ENCODE measurements at regions not wholly inside any gene's neighbourhood (a gene's known extent, or its start where the extent isn't known, plus 50 kb on each side); places are given as distances from the start of the nearest gene placed in this dataset.

DNA sequence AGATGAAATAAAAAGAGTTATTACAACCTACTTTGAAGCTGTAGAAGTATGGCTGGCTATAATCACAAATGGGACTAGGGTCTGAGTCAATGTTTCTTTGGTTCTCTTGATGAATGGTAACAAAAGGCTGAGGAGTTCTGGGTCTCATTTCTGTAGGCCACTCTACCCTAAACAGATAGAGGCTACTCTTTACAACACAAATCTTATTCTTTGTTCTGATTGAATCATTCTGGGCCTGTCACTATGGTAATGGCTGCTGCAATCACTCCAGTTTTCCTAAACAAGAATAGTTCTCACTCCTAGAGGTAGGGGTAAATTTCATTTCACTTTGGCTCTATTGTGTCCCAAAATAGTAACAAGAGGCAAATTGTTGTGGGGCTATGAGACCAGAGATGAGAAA lies 1714.3 kb upstream of the PCDH20 start:
- Histone ChIP-seq H3K27me3 (ENCODE audit: insufficient read depth in 3 of 3, low read length in 2 of 3) (no peaks in the 10 kb centered on the region), H3K36me3 (ENCODE audit: insufficient read depth in 1 of 2, low read depth in 1 of 2) (no peaks in the 10 kb centered on the region), H3K4me3 (no peak overlapping the region), H3K27ac (no peak overlapping the region), H3K4me1 (no peaks in the 10 kb centered on the region), H3K9me3 (no peaks in the 10 kb centered on the region)
- ATAC-seq (no peak), DNase-seq (no peak)
- intact Hi-C loops (cut with DNase I) = no loop called here
- TF ChIP-seq, protein P1, sequence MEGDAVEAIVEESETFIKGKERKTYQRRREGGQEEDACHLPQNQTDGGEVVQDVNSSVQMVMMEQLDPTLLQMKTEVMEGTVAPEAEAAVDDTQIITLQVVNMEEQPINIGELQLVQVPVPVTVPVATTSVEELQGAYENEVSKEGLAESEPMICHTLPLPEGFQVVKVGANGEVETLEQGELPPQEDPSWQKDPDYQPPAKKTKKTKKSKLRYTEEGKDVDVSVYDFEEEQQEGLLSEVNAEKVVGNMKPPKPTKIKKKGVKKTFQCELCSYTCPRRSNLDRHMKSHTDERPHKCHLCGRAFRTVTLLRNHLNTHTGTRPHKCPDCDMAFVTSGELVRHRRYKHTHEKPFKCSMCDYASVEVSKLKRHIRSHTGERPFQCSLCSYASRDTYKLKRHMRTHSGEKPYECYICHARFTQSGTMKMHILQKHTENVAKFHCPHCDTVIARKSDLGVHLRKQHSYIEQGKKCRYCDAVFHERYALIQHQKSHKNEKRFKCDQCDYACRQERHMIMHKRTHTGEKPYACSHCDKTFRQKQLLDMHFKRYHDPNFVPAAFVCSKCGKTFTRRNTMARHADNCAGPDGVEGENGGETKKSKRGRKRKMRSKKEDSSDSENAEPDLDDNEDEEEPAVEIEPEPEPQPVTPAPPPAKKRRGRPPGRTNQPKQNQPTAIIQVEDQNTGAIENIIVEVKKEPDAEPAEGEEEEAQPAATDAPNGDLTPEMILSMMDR (IDR thresholded peaks at IDR 0.05) = no peak

DNA sequence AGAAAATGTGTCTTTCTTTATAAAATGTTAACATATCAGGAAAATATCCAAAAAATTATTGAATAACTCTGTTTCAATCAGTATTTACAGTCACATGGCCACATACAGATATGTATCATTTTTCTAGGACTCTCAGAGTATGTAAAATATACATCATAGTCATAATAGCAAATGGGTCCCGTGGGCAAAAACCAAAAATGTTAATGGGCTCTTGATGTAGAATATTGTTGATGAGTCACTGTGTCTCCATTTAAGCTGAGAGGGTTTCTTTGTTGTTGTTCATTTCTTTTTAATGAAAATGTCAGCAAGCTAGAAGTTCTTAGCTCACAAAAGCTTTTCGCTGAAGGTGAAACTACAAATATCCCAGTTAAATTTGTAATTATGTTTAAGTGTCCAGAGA lies 1713.1 kb upstream of the PCDH20 start:
- TF ChIP-seq, protein P1 (IDR thresholded peaks at IDR 0.05) = no peak
- Histone ChIP-seq H3K4me3 (no peak overlapping the region), H3K36me3 (ENCODE audit: insufficient read depth in 1 of 2, low read depth in 1 of 2) (no peaks in the 10 kb centered on the region), H3K27ac (no peak overlapping the region), H3K27me3 (ENCODE audit: insufficient read depth in 3 of 3, low read length in 2 of 3) (no peaks in the 10 kb centered on the region), H3K4me1 (no peaks in the 10 kb centered on the region), H3K9me3 (no peaks in the 10 kb centered on the region)
- ATAC-seq (no peak), DNase-seq (no peak)
- intact Hi-C loops (cut with DNase I) = no loop called here
- WGBS, 3 donors = 85 to 96% (median 89%) methylated on average over 2 of the region's 2 CpGs

DNA sequence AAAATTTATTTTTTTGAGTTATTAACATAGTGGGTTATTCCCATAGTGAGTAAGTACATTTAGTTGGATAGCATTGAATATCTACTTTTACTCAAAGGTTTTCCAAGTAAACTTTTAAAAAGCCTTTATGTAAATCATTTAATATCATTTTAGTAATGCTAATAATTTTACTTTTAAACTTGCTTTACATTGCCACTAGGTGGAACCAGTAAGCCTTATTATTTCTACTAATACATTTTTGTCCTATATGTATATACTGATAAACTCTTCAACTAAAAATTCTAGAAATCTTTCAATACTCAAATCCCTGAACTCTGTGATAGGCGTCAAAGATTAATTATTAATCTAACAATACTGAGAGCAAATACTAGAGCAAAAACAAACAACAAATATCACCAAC lies 1709.2 kb upstream of the PCDH20 start:
- intact Hi-C loops (cut with DNase I) = no loop called here
- ATAC-seq (no peak), DNase-seq (no peak)
- TF ChIP-seq, protein P1 (IDR thresholded peaks at IDR 0.05) = peak; percentile 12
- Histone ChIP-seq H3K4me3 (no peak overlapping the region), H3K27ac (no peak overlapping the region), H3K27me3 (ENCODE audit: insufficient read depth in 3 of 3, low read length in 2 of 3) (no peaks in the 10 kb centered on the region), H3K9me3 (no peaks in the 10 kb centered on the region), H3K36me3 (ENCODE audit: insufficient read depth in 1 of 2, low read depth in 1 of 2) (no peaks in the 10 kb centered on the region), H3K4me1 (no peaks in the 10 kb centered on the region)
- 47 to 63% (median 55%) methylated on average over 1 of the region's 1 CpG for WGBS, 3 donors

DNA sequence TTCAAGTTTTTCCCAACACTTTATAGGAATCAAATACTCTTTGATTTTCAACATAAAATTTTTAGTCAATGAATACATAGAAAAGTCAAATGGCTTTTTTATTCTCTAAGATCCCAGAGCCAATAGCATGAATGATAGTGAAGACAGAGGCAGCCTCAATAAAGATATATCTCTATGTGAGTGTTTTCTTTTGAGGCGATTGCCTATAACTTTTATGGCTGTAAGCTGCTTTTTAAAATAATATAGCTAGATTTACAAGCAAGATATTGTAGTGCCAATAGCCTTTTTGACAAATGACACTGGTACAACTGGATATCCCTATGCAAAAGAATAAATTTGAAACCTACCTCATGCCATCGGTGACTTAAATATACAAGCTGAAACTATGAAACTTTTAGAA lies 1705.2 kb upstream of the PCDH20 start:
- H3K9me3 ChIP-seq = no peaks in the 10 kb centered on the region
- no peak overlapping the region for H3K27ac ChIP-seq
- H3K4me3 ChIP-seq = no peak overlapping the region

DNA sequence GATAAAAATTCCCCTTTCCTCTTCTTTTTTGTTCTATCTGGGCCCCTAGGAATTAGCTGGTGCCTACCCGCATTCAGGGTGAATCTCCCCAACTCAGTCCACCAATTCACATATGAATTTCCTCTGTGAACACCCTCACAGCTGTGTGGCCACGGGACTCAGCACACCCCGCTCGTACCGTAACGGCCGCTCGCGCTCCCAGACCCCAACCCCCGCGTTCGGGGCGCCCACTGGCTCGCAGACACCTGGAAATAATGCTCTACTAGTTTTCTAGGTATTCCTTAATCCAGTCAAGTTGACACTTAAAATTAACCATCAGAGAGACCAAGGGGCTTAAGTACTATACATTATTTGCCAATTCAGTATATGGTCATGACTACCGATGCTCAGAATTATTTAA lies 1702.1 kb upstream of the PCDH20 start:
- intact Hi-C loops (cut with DNase I) = no loop called here
- Histone ChIP-seq H3K27me3 (ENCODE audit: insufficient read depth in 3 of 3, low read length in 2 of 3) (no peaks in the 10 kb centered on the region), H3K4me3 (no peak overlapping the region), H3K27ac (no peak overlapping the region), H3K9me3 (no peaks in the 10 kb centered on the region), H3K36me3 (ENCODE audit: insufficient read depth in 1 of 2, low read depth in 1 of 2) (no peaks in the 10 kb centered on the region), H3K4me1 (no peaks in the 10 kb centered on the region)
- DNase-seq (no peak), ATAC-seq (no peak)
- 92 to 94% (median 93%) methylated on average over 15 of the region's 15 CpGs for WGBS, 3 donors
- TF ChIP-seq, protein P1 (IDR thresholded peaks at IDR 0.05) = no peak

More for the DNA sequence above, 1705.2 kb upstream of the PCDH20 start:
- TF ChIP-seq, protein P1 (IDR thresholded peaks at IDR 0.05) = no peak
- no peaks in the 10 kb centered on the region for H3K4me1 ChIP-seq
- ATAC-seq (no peak), DNase-seq (no peak)
- 85 to 87% (median 86%) methylated on average over 2 of the region's 2 CpGs for WGBS, 3 donors
- no peaks in the 10 kb centered on the region for H3K36me3 ChIP-seq (ENCODE audit: insufficient read depth in 1 of 2, low read depth in 1 of 2)
- no peaks in the 10 kb centered on the region for H3K27me3 ChIP-seq (ENCODE audit: insufficient read depth in 3 of 3, low read length in 2 of 3)
- intact Hi-C loops (cut with DNase I) = no loop called here

Measured in psoas muscle (tissue), 7 donors.